ENCODE measurements at regions not wholly inside any gene's neighbourhood (a gene's known extent, or its start where the extent isn't known, plus 50 kb on each side); places are given as distances from the start of the nearest gene placed in this dataset.

GRCh38 chr11:91935120-91935519 is 289.5 kb upstream of the FAT3 start:
- TF ChIP-seq GATA2 (IDR thresholded peaks at IDR 0.05; ENCODE audit: insufficient read depth, insufficient read length, low read depth, low read length): no peak
- no peak overlapping the region for H3K4me3 ChIP-seq (replicated peaks in 1 of 3; ENCODE audit: insufficient read depth in 1 of 3, low read depth in 1 of 3, low read length in 3 of 3)
- POLR2A ChIA-PET: no interaction called here
- H3K9me3 ChIP-seq (replicated peaks; ENCODE audit: control insufficient read depth, insufficient read depth, low read length): no peaks in the 10 kb centered on the region
- H3K36me3 ChIP-seq (ENCODE audit: control insufficient read depth in 2 of 2, extremely low read depth in 1 of 2, insufficient read depth in 2 of 2, low read length in 2 of 2): no peaks in the 10 kb centered on the region
- no peaks in the 10 kb centered on the region for H3K4me1 ChIP-seq (ENCODE audit: control insufficient read depth, extremely low read depth, insufficient read depth, low read length)
- BruUV-seq (replicated peaks): no TSS peak
- no peak overlapping the region for H3K27ac ChIP-seq (ENCODE audit: insufficient read depth, low read depth, low read length)
- no peak overlapping the region for H2AFZ ChIP-seq (ENCODE audit: low read depth, low read length)
- no peaks in the 10 kb centered on the region for H3K9me1 ChIP-seq (replicated peaks; ENCODE audit: control insufficient read depth, extremely low read depth, insufficient read depth, low read length)
- no peak overlapping the region for H3K4me2 ChIP-seq (ENCODE audit: insufficient read depth, low read length)
- H3K9ac ChIP-seq (replicated peaks; ENCODE audit: extremely low read depth, insufficient read depth, low read length): no peak overlapping the region
- dilution Hi-C loops (cut with MboI; ENCODE audit: extremely low pct_ligation_motif_present, low sequenced_read_pairs) (no loop called here), intact Hi-C loops (cut with micrococcal nuclease) (no loop called here)
- H4K20me1 ChIP-seq (replicated peaks; ENCODE audit: control insufficient read depth, extremely low read depth, insufficient read depth, low read length): no peaks in the 10 kb centered on the region
- DNase-seq (ENCODE audit: low read depth, low spot score) (no peak), FAIRE-seq (no peak)
- CTCF ChIA-PET: no interaction called here
- no peaks in the 10 kb centered on the region for H3K27me3 ChIP-seq (ENCODE audit: control insufficient read depth in 2 of 2, insufficient read depth in 2 of 2, low read length in 2 of 2)
- no peaks in the 10 kb centered on the region for H3K79me2 ChIP-seq (ENCODE audit: control insufficient read depth, insufficient read depth, low read length)

- no peak overlapping the region for H3K4me2 ChIP-seq (ENCODE audit: insufficient read depth, low read length)
- no peak overlapping the region for H3K4me3 ChIP-seq (replicated peaks in 1 of 3; ENCODE audit: insufficient read depth in 1 of 3, low read depth in 1 of 3, low read length in 3 of 3)
- no peaks in the 10 kb centered on the region for H3K4me1 ChIP-seq (ENCODE audit: control insufficient read depth, extremely low read depth, insufficient read depth, low read length)
- H3K79me2 ChIP-seq (ENCODE audit: control insufficient read depth, insufficient read depth, low read length): no peaks in the 10 kb centered on the region
- FAIRE-seq (no peak), DNase-seq (ENCODE audit: low read depth, low spot score) (no peak)
- no peaks in the 10 kb centered on the region for H3K9me1 ChIP-seq (replicated peaks; ENCODE audit: control insufficient read depth, extremely low read depth, insufficient read depth, low read length)
- no peak overlapping the region for H3K9ac ChIP-seq (replicated peaks; ENCODE audit: extremely low read depth, insufficient read depth, low read length)
- BruUV-seq (replicated peaks): no TSS peak
- ChIA-PET POLR2A (no interaction called here), CTCF (no interaction called here)
- TF ChIP-seq JUN (IDR thresholded peaks at IDR 0.05; ENCODE audit: borderline replicate concordance, insufficient read depth, insufficient read length, low read depth) (no peak), MYC (IDR thresholded peaks at IDR 0.05; ENCODE audit: low read depth, low read length) (no peak)
- H3K27me3 ChIP-seq (ENCODE audit: control insufficient read depth in 2 of 2, insufficient read depth in 2 of 2, low read length in 2 of 2): no peaks in the 10 kb centered on the region
- H4K20me1 ChIP-seq (replicated peaks; ENCODE audit: control insufficient read depth, extremely low read depth, insufficient read depth, low read length): no peaks in the 10 kb centered on the region
- H3K27ac ChIP-seq (ENCODE audit: insufficient read depth, low read depth, low read length): no peak overlapping the region
- dilution Hi-C loops (cut with MboI; ENCODE audit: extremely low pct_ligation_motif_present, low sequenced_read_pairs) (no loop called here), intact Hi-C loops (cut with micrococcal nuclease) (loop anchor here (1.0 kb wide), 1 partner anchor 23 kb away; no protein-coding TSS in a partner anchor)
- H3K36me3 ChIP-seq (ENCODE audit: control insufficient read depth in 2 of 2, extremely low read depth in 1 of 2, insufficient read depth in 2 of 2, low read length in 2 of 2): no peaks in the 10 kb centered on the region
- no peaks in the 10 kb centered on the region for H3K9me3 ChIP-seq (replicated peaks; ENCODE audit: control insufficient read depth, insufficient read depth, low read length)
- no peak overlapping the region for H2AFZ ChIP-seq (ENCODE audit: low read depth, low read length)
Measured at GRCh38 chr11:91932151-91932821, 292.3 kb upstream of the FAT3 start.

All from endothelial cell of umbilical vein (primary cell).